Astrocyte (in vitro differentiated cells and primary cell): ENCODE measurements at regions not wholly inside any gene's neighbourhood (a gene's known extent, or its start where the extent isn't known, plus 50 kb on each side); places are given as distances from the start of the nearest gene placed in this dataset.
"Not testable (repeated sequence)": the region's sequence is repeated elsewhere in the genome, so short reads cannot be mapped to it uniquely, and the experiment has no call there.

ENCODE experiments used
- EZH2 ChIP-seq: IDR thresholded peaks from 2 replicates; pipeline ENCODE4 v1.6.1; 2012; ENCODE audit warnings: mild to moderate bottlenecking, low read length, inconsistent platforms; ENCODE audit not compliant: insufficient read depth
- TF ChIP-seq, protein P1 (sequence below): IDR thresholded peaks from 2 replicates; pipeline ENCODE4 v1.5.1; 2011; ENCODE audit warnings: low read depth, mild to moderate bottlenecking, inconsistent platforms, low read length, moderate library complexity; ENCODE audit not compliant: insufficient read depth

DNA sequence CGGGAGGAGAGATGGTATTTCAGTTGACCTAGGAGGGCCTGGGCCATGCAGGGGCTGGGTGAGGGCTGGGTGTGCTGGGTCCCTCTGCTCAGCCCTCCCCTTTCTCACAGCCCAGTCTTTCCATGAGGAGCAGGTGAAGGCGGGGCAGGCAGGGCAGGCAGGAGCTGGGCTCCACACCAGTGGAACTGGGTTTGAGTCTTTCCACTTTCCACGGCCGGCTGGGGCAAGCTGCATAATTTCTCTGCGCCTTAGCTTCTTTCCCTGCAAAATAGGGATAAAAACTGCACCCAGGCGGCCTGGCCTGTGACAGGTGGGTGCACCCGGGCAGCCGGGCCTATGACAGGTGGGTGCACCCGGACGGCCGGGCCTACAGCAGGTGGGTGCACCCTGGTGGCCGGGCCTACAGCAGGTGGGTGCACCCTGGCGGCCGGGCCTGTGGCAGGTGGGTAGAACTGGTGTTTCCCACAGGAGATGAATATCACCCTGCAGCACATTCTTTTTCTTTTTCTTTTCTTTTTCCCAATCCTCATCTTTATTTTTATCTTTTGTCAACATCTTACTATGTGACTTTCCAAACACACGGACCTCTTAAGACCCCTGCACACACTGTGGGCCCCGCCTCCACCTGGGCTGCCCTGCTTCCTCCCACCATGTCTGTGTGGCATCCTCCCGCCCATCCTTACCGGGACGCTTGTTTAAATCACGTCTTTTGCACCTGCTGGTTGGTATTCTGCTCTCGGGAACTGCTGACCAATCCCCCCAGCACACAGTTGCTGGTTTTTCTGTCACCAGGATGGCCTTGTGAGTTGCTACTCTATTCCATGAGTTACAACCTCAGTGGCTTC, 111.3 kb downstream of the NPIPB11 start:
- TF ChIP-seq, protein P1, sequence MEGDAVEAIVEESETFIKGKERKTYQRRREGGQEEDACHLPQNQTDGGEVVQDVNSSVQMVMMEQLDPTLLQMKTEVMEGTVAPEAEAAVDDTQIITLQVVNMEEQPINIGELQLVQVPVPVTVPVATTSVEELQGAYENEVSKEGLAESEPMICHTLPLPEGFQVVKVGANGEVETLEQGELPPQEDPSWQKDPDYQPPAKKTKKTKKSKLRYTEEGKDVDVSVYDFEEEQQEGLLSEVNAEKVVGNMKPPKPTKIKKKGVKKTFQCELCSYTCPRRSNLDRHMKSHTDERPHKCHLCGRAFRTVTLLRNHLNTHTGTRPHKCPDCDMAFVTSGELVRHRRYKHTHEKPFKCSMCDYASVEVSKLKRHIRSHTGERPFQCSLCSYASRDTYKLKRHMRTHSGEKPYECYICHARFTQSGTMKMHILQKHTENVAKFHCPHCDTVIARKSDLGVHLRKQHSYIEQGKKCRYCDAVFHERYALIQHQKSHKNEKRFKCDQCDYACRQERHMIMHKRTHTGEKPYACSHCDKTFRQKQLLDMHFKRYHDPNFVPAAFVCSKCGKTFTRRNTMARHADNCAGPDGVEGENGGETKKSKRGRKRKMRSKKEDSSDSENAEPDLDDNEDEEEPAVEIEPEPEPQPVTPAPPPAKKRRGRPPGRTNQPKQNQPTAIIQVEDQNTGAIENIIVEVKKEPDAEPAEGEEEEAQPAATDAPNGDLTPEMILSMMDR = not testable (repeated sequence)
- not testable (repeated sequence) for TF ChIP-seq EZH2
